Brain microvascular endothelial cell (primary cell): ENCODE measurements at regions not wholly inside any gene's neighbourhood (a gene's known extent, or its start where the extent isn't known, plus 50 kb on each side); places are given as distances from the start of the nearest gene placed in this dataset.

Experiments
- DNase-seq: peaks from one replicate; pipeline ENCODE4 v3.0.0-alpha.2; 2020
- H3K27ac ChIP-seq: fragments of 250-450 bp; sonication (Bioruptor Pico); 2 replicates; pipeline ENCODE4 v1.5.1; 2020; ENCODE audit warnings: mild to moderate bottlenecking, moderate library complexity
- H3K27me3 ChIP-seq: fragments of 250-450 bp; sonication (Bioruptor Pico); replicated peaks from 2 replicates; pipeline ENCODE4 v1.5.1; 2020; ENCODE audit warnings: mild to moderate bottlenecking
- H3K36me3 ChIP-seq: fragments of 250-450 bp; sonication (Bioruptor Pico); replicated peaks from 2 replicates; pipeline ENCODE4 v1.5.1; 2020; ENCODE audit warnings: mild to moderate bottlenecking
- H3K4me3 ChIP-seq: 2 replicates; pipeline ENCODE4 v1.5.1; 2011; ENCODE audit warnings: low read depth, mild to moderate bottlenecking, control low read depth, low read length, moderate library complexity
- CTCF ChIP-seq: IDR thresholded peaks from 2 replicates; pipeline ENCODE4 v1.5.1; 2011; ENCODE audit warnings: low read depth, mild to moderate bottlenecking, moderate library complexity, low read length, control low read depth, inconsistent platforms; ENCODE audit errors: missing control alignments
- in situ Hi-C: cut with HindIII; loops from 2 replicates; pipeline ENCODE4 v1.10.0; 2017; ENCODE audit warnings: low sequenced_read_pairs, low pct_ligation_motif_present

DNA sequence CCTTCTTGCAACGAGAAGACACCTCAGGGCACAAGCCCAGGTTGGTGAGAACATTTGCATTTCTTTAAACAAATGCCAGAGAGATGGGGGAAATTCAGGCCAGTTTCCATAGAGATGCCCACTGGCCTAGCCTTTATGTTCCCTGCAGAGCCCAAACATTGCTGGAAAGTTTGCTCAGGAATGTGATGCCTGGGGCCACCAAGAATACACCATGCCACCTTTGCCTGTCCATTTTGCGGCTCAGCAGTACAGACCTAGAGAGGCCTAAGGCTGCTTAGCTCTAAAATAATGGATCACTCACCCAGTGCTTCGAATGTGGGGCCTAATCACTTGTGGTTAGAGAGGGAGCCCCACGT is 210.0 kb downstream of the RPLP1 start:
- no peak for DNase-seq
- TF ChIP-seq CTCF, result no peak
- Histone ChIP-seq H3K27ac (no peak overlapping the region), H3K27me3 (peaks cover 4% of the 10 kb centered on the region), H3K36me3 (no peaks in the 10 kb centered on the region), H3K4me3 (no peak overlapping the region)
- in situ Hi-C loops, result no loop called here

GRCh38 chr15:69663441-69663840 is 210.8 kb downstream of the RPLP1 start:
- H3K36me3 ChIP-seq, result no peaks in the 10 kb centered on the region
- no peak for TF ChIP-seq CTCF
- in situ Hi-C loops, result no loop called here
- no peak for DNase-seq
- H3K27ac ChIP-seq, result no peak overlapping the region
- no peak overlapping the region for H3K4me3 ChIP-seq
- H3K27me3 ChIP-seq, result peaks cover 4% of the 10 kb centered on the region

- in situ Hi-C loops, result no loop called here
- no peak for TF ChIP-seq CTCF
- DNase-seq, result no peak
Observed at GRCh38 chr15:69663982-69664381, 211.4 kb downstream of the RPLP1 start.

GRCh38 chr15:69664572-69665571 is 212.3 kb downstream of the RPLP1 start:
- TF ChIP-seq CTCF, result no peak

More at GRCh38 chr15:69663982-69664381, 211.4 kb downstream of the RPLP1 start:
- Histone ChIP-seq H3K36me3 (no peaks in the 10 kb centered on the region), H3K27ac (no peak overlapping the region), H3K4me3 (no peak overlapping the region), H3K27me3 (peaks cover 4% of the 10 kb centered on the region)

DNA sequence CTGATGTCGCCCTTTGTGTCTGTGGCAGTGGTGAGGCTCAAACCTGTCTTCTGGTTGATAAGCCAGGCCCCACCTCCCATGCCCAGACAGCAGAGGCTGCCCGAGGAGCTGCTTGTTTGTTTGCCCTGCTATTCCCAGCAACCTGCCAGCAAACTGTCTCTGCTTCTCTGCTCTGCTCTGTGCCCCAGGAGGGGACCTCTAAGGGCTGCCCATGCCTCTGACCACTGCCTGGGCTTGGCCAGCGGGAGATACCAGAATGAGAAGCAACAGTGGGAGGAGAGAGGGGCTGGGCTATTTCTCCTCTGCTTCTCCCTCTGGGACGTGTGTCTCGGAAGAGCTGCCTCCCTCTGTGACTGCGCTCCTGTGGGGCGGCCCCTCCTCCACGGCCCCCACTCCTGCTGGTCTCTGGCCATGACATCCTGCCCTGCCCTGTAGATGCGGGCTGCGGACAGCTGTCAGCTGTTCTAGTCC is 213.1 kb downstream of the RPLP1 start:
- Histone ChIP-seq H3K36me3 (no peaks in the 10 kb centered on the region), H3K27ac (no peak overlapping the region), H3K4me3 (no peak overlapping the region), H3K27me3 (peaks cover 4% of the 10 kb centered on the region)
- no peak for DNase-seq
- no peak for TF ChIP-seq CTCF
- in situ Hi-C loops, result no loop called here

More at GRCh38 chr15:69664572-69665571, 212.3 kb downstream of the RPLP1 start:
- no peak overlapping the region for H3K4me3 ChIP-seq
- in situ Hi-C loops, result no loop called here
- peaks cover 4% of the 10 kb centered on the region for H3K27me3 ChIP-seq
- no peak overlapping the region for H3K27ac ChIP-seq
- no peak for DNase-seq
- H3K36me3 ChIP-seq, result no peaks in the 10 kb centered on the region
